BJ (cell line): ENCODE measurements at regions not wholly inside any gene's neighbourhood (a gene's known extent, or its start where the extent isn't known, plus 50 kb on each side); places are given as distances from the start of the nearest gene placed in this dataset.

ENCODE experiments used
- CTCF ChIA-PET: fragments of 350-600 bp; formaldehyde crosslinking; extraction: SDS; loops from one replicate; lab custom pipeline; 2021; ENCODE audit warnings: antibody characterized with exemption, inconsistent platforms; lab: Yijun Ruan, JAX
- POLR2A ChIA-PET: fragments of 300-600 bp; sonication (Branson Sonifier 250); formaldehyde crosslinking; extraction: SDS; loops from one replicate; lab custom pipeline; 2021; ENCODE audit warnings: antibody characterized with exemption; lab: Charles Lee
- DNase-seq: peaks from one replicate; pipeline ENCODE4 v3.0.0-alpha.2; 2011; ENCODE audit warnings: low read depth
- H3K27me3 ChIP-seq: 2 replicates; pipeline ENCODE4 v1.6.0; 2011; ENCODE audit warnings: low read length; ENCODE audit not compliant: control insufficient read depth, insufficient read depth
- H3K36me3 ChIP-seq: 2 replicates; pipeline ENCODE4 v1.5.1; 2011; ENCODE audit warnings: low read length; ENCODE audit not compliant: control insufficient read depth, insufficient read depth
- H3K4me3 ChIP-seq: 2 replicates; pipeline ENCODE4 v1.5.1; 2011; ENCODE audit warnings: low read depth, mild to moderate bottlenecking, control low read depth, low read length
- CTCF ChIP-seq: IDR thresholded peaks from 2 replicates; pipeline ENCODE4 v1.5.1; 2011; ENCODE audit warnings: low read depth, mild to moderate bottlenecking, control low read depth, inconsistent platforms, low read length, moderate library complexity; ENCODE audit not compliant: insufficient read depth

DNA sequence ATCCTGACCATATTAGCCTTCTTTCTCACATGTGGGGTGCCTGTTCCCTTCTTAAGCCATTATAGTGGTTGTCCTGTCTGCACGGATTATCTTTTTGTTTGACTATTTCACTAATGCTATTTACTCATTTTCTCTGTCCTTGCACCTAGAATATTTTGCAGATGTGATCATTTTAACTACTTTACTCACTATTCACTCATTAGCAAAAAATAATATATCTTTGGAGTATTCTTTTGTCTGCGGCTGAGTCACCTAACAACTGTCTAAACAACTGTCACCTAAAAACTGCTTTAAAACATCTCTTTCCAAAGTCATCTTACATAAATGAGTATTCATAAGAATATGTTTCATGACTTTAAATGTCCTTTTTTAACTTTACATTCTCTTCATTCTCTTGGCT lies 87.4 kb downstream of the KCNJ2 start:
- DNase-seq, result no peak
- Histone ChIP-seq H3K4me3 (no peak overlapping the region), H3K36me3 (no peaks in the 10 kb centered on the region), H3K27me3 (no peaks in the 10 kb centered on the region)
- no peak for TF ChIP-seq CTCF
- ChIA-PET POLR2A (no interaction called here), CTCF (no interaction called here)

DNA sequence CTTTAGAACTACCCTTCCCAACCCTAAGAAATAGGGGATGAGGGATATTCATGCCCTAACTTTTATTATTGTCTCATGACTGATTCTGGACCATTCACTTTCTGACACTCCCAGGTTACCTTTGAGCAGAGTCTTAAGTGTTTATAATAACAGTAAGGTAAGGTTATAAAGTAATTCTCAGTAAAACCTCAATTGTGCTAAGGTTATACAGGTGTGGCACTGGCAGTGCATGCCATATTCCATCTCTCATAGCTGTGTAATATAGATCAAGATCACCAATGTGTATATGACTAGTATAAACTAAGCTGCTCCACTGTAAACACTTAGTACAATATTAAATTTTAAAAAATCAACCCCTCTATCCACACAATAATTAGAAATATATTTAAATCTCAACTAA lies 89.1 kb downstream of the KCNJ2 start:
- no peaks in the 10 kb centered on the region for H3K27me3 ChIP-seq
- no peak for DNase-seq
- no peak overlapping the region for H3K4me3 ChIP-seq
- no peaks in the 10 kb centered on the region for H3K36me3 ChIP-seq
- ChIA-PET POLR2A (no interaction called here), CTCF (no interaction called here)
- no peak for TF ChIP-seq CTCF

- Histone ChIP-seq H3K4me3 (no peak overlapping the region), H3K27me3 (no peaks in the 10 kb centered on the region), H3K36me3 (no peaks in the 10 kb centered on the region)
- ChIA-PET CTCF (no interaction called here), POLR2A (no interaction called here)
- no peak for DNase-seq
- no peak for TF ChIP-seq CTCF
Observed at GRCh38 chr17:70259400-70259799, 90.1 kb downstream of the KCNJ2 start.

DNA sequence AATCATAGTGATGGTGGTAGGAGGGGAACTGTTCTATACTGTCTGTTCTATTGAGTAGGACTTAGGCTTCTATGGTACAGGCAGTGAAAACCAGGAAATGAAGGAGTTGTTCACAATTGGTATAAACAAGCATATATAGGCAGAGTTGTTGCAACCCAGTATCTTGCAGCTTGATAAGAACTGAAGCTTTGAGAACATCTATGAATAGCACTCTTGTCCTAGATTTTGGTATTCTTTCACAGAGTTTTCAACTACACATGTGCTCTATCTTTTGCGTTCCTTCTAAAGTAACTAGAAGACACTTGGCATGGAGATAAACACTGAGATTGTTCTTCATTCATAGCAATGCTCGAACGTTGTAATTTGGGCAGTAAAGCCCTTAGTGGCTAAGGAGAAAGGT lies 91.8 kb downstream of the KCNJ2 start:
- CTCF ChIA-PET, result no interaction called here
- POLR2A ChIA-PET, result no interaction called here
- H3K27me3 ChIP-seq, result no peaks in the 10 kb centered on the region
- no peak for DNase-seq
- H3K4me3 ChIP-seq, result no peak overlapping the region
- no peaks in the 10 kb centered on the region for H3K36me3 ChIP-seq
- TF ChIP-seq CTCF, result no peak

DNA sequence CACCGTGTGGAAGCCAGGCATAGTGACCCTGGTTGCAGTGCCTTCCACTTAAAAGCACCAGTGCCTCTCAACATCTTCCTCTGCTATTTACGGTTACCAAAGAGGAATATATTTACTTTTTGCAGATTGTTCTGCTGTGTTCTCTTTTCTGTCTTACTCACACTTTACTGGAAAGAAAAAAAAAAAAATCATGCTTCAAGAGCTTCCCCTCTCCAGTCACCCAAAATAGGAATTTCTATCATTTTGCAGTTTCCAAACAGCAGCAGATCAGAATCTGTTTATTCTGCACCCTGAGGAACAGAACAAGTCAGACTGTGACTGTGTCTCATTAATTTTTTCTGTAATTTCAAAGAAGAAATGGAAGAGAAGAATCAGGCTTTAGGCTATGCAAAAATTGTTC lies 96.1 kb downstream of the KCNJ2 start:
- POLR2A ChIA-PET, result no interaction called here

More for the DNA sequence above, 96.1 kb downstream of the KCNJ2 start:
- no peaks in the 10 kb centered on the region for H3K27me3 ChIP-seq
- H3K4me3 ChIP-seq, result no peak overlapping the region
- DNase-seq, result no peak
- CTCF ChIA-PET, result interaction anchor here (0.6 kb wide), 1 partner anchor 15 kb away, joined by 3 read pairs; no protein-coding TSS in a partner anchor
- no peaks in the 10 kb centered on the region for H3K36me3 ChIP-seq
- no peak for TF ChIP-seq CTCF
